ENCODE measurements at regions not wholly inside any gene's neighbourhood (a gene's known extent, or its start where the extent isn't known, plus 50 kb on each side); places are given as distances from the start of the nearest gene placed in this dataset.

DNA sequence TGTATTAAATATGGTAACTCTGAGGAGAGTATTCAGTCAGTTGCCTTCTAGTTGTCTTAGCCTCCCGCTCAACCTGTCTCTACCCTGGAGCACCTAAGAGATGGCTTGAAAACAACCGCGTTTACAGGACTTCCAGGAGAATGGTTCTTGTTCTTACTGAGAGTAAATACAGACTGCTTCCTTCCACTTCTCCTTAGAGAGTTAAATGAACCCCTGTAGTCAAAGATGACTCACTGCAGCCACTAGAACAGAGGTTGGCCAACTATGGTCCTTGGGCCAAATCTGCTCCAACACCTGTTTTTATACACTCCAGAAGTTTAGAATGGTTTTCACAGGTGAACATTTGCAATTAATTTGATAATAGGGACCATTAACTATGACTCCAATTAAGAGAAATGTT is 60.1 kb upstream of the ASB17 start:
- WGBS, 2 donors = 72 to 87% methylated on average over 3 of the region's 3 CpGs
- no peak overlapping the region for H3K4me3 ChIP-seq (ENCODE audit: low read depth, poor library complexity, severe bottlenecking)
- intact Hi-C loops (cut with DNase I; ENCODE audit: low total_unique reads) = no loop called here
- no peak for DNase-seq (ENCODE audit: low spot score in 2 of 2)
- no peak for TF ChIP-seq CTCF (IDR thresholded peaks at IDR 0.05)
- no peak for TF ChIP-seq POLR2A (IDR thresholded peaks at IDR 0.05)

DNA sequence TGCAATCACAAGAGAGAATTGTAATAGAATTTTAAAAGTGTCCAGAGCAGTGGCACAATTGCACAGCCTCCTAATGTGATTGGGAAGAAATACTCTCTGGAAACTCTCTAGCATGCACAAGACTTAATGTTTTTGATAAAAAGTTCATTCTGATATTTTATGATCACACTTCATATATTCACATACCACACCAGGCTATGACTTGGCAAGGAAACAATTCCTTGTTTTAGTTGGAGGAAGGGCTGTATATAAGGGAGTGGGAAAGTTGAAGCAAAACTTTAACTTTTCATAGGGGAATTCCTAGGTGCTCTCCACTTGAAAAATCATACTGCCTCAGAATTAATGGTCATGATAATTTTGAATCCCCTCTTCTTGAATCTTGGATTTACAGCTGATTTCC is 61.5 kb upstream of the ASB17 start:
- no peak for DNase-seq (ENCODE audit: low spot score in 2 of 2)
- intact Hi-C loops (cut with DNase I; ENCODE audit: low total_unique reads) = no loop called here
- no peak overlapping the region for H3K4me3 ChIP-seq (ENCODE audit: low read depth, poor library complexity, severe bottlenecking)
- TF ChIP-seq CTCF (IDR thresholded peaks at IDR 0.05) = no peak
- TF ChIP-seq POLR2A (IDR thresholded peaks at IDR 0.05) = no peak

DNA sequence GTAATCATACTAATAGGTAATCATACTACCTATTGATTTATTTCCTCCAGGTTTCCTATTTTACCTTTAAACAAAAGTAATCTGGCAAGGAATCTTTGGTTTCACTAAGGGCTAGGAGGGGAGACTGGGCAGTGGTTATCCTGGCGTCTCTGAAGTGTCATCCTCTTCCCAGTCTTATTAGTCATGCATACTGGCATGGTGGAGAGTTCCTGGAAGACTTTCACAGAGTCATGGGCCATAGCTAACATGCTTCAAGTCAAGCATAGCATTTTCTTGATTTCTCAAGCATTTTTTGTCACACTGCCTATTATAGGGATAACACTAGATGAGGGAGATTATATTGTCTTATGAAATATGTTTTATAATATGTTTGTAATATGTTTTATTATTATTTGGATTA is 64.0 kb upstream of the ASB17 start:
- no peak overlapping the region for H3K4me3 ChIP-seq (ENCODE audit: low read depth, poor library complexity, severe bottlenecking)
- DNase-seq (ENCODE audit: low spot score in 2 of 2) = no peak
- 21 to 28% methylated on average over 1 of the region's 1 CpG for WGBS, 2 donors
- TF ChIP-seq CTCF (IDR thresholded peaks at IDR 0.05) = no peak
- no peak for TF ChIP-seq POLR2A (IDR thresholded peaks at IDR 0.05)
- intact Hi-C loops (cut with DNase I; ENCODE audit: low total_unique reads) = no loop called here

GRCh38 chr1:75999034-75999433 is 66.8 kb upstream of the ASB17 start:
- DNase-seq (ENCODE audit: low spot score in 2 of 2) = no peak
- TF ChIP-seq POLR2A (IDR thresholded peaks at IDR 0.05) (no peak), CTCF (IDR thresholded peaks at IDR 0.05) (no peak)
- intact Hi-C loops (cut with DNase I; ENCODE audit: low total_unique reads) = no loop called here
- no peak overlapping the region for H3K4me3 ChIP-seq (ENCODE audit: low read depth, poor library complexity, severe bottlenecking)
- WGBS, 2 donors = 90 to 91% methylated on average over 2 of the region's 2 CpGs

DNA sequence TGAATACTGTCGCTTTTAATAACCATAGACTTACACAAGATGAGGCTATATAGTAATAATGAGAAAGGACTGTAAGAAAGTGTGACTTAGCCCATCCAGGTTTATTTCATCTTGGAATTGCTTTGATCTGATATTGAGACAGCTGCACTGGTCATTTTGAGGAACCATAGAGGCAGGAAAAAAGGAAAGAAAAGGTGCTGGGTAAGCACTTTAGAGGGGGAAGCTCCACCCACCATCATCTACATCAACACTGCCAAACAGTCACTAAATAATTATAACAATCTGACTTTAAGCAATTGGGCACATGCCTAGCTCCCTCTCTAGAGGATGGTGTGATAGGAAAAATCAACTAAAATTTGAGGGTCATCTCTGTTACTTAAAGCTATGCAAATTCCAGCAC is 70.6 kb upstream of the ST6GALNAC3 start:
- 93 to 94% methylated on average over 1 of the region's 1 CpG for WGBS, 2 donors
- intact Hi-C loops (cut with DNase I; ENCODE audit: low total_unique reads) = no loop called here
- DNase-seq (ENCODE audit: low spot score in 2 of 2) = no peak
- H3K4me3 ChIP-seq (ENCODE audit: low read depth, poor library complexity, severe bottlenecking) = no peak overlapping the region
- TF ChIP-seq POLR2A (IDR thresholded peaks at IDR 0.05) = no peak
- TF ChIP-seq CTCF (IDR thresholded peaks at IDR 0.05) = no peak

- WGBS, 2 donors = 60 to 68% methylated on average over 4 of the region's 4 CpGs
- TF ChIP-seq CTCF (IDR thresholded peaks at IDR 0.05) (no peak), POLR2A (IDR thresholded peaks at IDR 0.05) (no peak)
- H3K4me3 ChIP-seq (ENCODE audit: low read depth, poor library complexity, severe bottlenecking) = no peak overlapping the region
- intact Hi-C loops (cut with DNase I; ENCODE audit: low total_unique reads) = no loop called here
- no peak for DNase-seq (ENCODE audit: low spot score in 2 of 2)
These were observed 68.8 kb upstream of the ST6GALNAC3 start for GRCh38 chr1:76005765-76006164.
